SK-N-SH treated with all-trans-retinoic acid at 6 μM for 48 hours (cell line): ENCODE measurements at regions not wholly inside any gene's neighbourhood (a gene's known extent, or its start where the extent isn't known, plus 50 kb on each side); places are given as distances from the start of the nearest gene placed in this dataset.

Experiments used
- ATAC-seq: fragments of 200-7000 bp; cut with Tn5 transposase; 3 replicates; pipeline ENCODE4 v1.9.1; 2020; ENCODE audit warnings: mild to moderate bottlenecking, moderate library complexity
- ARNTL ChIP-seq: fragments of 450-650 bp; formaldehyde crosslinking; IDR thresholded peaks from 2 replicates; pipeline ENCODE4 v1.5.0; 2020; ENCODE audit warnings: low read depth, mild to moderate bottlenecking, moderate library complexity, borderline replicate concordance
- BACH2 ChIP-seq: fragments of 250-450 bp; sonication (Bioruptor Pico); IDR thresholded peaks from 2 replicates; pipeline ENCODE4 v1.9.0; 2021; ENCODE audit warnings: mild to moderate bottlenecking, borderline replicate concordance
- CREB5 ChIP-seq: fragments of 250-450 bp; sonication (Bioruptor Pico); IDR thresholded peaks from 2 replicates; pipeline ENCODE4 v1.5.1; 2020; ENCODE audit warnings: low read depth, mild to moderate bottlenecking, moderate library complexity
- ESRRG ChIP-seq: fragments of 250-450 bp; sonication (Bioruptor Pico); IDR thresholded peaks from 2 replicates; pipeline ENCODE4 v1.6.1; 2021; ENCODE audit warnings: mild to moderate bottlenecking
- GLIS3 ChIP-seq: fragments of 250-450 bp; sonication (Bioruptor Pico); IDR thresholded peaks from 2 replicates; pipeline ENCODE4 v1.5.0; 2020; ENCODE audit warnings: mild to moderate bottlenecking, moderate library complexity
- ISL1 ChIP-seq: fragments of 250-450 bp; sonication (Bioruptor Pico); IDR thresholded peaks from 2 replicates; pipeline ENCODE4 v2.1.2; 2022; ENCODE audit warnings: mild to moderate bottlenecking, moderate library complexity
- OSR1 ChIP-seq: fragments of 250-450 bp; sonication (Bioruptor Pico); IDR thresholded peaks from 2 replicates; pipeline ENCODE4 v1.8.0; 2022; ENCODE audit warnings: moderate library complexity, mild to moderate bottlenecking, inconsistent platforms
- PPARA ChIP-seq: fragments of 250-450 bp; sonication (Bioruptor Pico); IDR thresholded peaks from 2 replicates; pipeline ENCODE4 v1.5.0; 2020; ENCODE audit warnings: mild to moderate bottlenecking, borderline replicate concordance
- RARB ChIP-seq: fragments of 250-450 bp; sonication (Bioruptor Pico); IDR thresholded peaks from 2 replicates; pipeline ENCODE4 v1.8.0; 2021; ENCODE audit warnings: mild to moderate bottlenecking, moderate library complexity
- SNAI2 ChIP-seq: fragments of 250-450 bp; sonication (Bioruptor Pico); IDR thresholded peaks from 2 replicates; pipeline ENCODE4 v1.5.0; 2020; ENCODE audit warnings: mild to moderate bottlenecking, moderate library complexity
- TCF4 ChIP-seq: fragments of 250-450 bp; sonication (Bioruptor Pico); IDR thresholded peaks from 2 replicates; pipeline ENCODE4 v1.8.0; 2021; ENCODE audit warnings: mild to moderate bottlenecking, moderate library complexity, borderline replicate concordance
- TOX ChIP-seq: fragments of 250-450 bp; sonication (Bioruptor Pico); IDR thresholded peaks from 2 replicates; pipeline ENCODE4 v1.8.0; 2021; ENCODE audit warnings: mild to moderate bottlenecking, moderate library complexity, borderline replicate concordance
- ZC3H10 ChIP-seq: fragments of 250-450 bp; sonication (Bioruptor Pico); IDR thresholded peaks from 2 replicates; pipeline ENCODE4 v1.5.1; 2021; ENCODE audit warnings: mild to moderate bottlenecking, moderate library complexity
- ZFP3 ChIP-seq: fragments of 250-450 bp; sonication (Bioruptor Pico); IDR thresholded peaks from 2 replicates; pipeline ENCODE4 v1.5.0; 2020; ENCODE audit warnings: mild to moderate bottlenecking, moderate library complexity
- ZFP30 ChIP-seq: fragments of 450-650 bp; formaldehyde crosslinking; IDR thresholded peaks from 2 replicates; pipeline ENCODE4 v1.5.0; 2022; ENCODE audit warnings: mild to moderate bottlenecking, moderate library complexity
- ZNF565 ChIP-seq: fragments of 450-650 bp; formaldehyde crosslinking; conservative IDR thresholded peaks from 2 replicates; pipeline ENCODE4 v1.5.0; 2020; ENCODE audit warnings: low read depth, mild to moderate bottlenecking, moderate library complexity
- ZNF70 ChIP-seq: fragments of 450-650 bp; formaldehyde crosslinking; IDR thresholded peaks from 2 replicates; pipeline ENCODE4 v1.5.0; 2020; ENCODE audit warnings: mild to moderate bottlenecking, moderate library complexity
- ZNF8 ChIP-seq: fragments of 450-650 bp; formaldehyde crosslinking; IDR thresholded peaks from 2 replicates; pipeline ENCODE4 v1.5.0; 2020; ENCODE audit warnings: mild to moderate bottlenecking, moderate library complexity
- TF ChIP-seq, protein P1 (sequence below): fragments of 250-450 bp; sonication (Bioruptor Pico); IDR thresholded peaks from 2 replicates; pipeline ENCODE4 v1.8.0; 2021; ENCODE audit warnings: low read depth, mild to moderate bottlenecking, moderate library complexity, borderline replicate concordance
- TF ChIP-seq, protein P2 (sequence below): fragments of 250-450 bp; sonication (Bioruptor Pico); IDR thresholded peaks from 2 replicates; pipeline ENCODE4 v1.5.0; 2020; ENCODE audit warnings: mild to moderate bottlenecking, moderate library complexity
- TF ChIP-seq, protein P3 (sequence below): fragments of 250-450 bp; sonication (Bioruptor Pico); IDR thresholded peaks from 2 replicates; pipeline ENCODE4 v1.8.0; 2020; ENCODE audit warnings: mild to moderate bottlenecking, moderate library complexity, borderline replicate concordance
- TF ChIP-seq, protein P4 (sequence below): fragments of 250-450 bp; sonication (Bioruptor Pico); IDR thresholded peaks from 2 replicates; pipeline ENCODE4 v1.5.1; 2021; ENCODE audit warnings: mild to moderate bottlenecking, moderate library complexity

GRCh38 chr10:105351187-105351586 lies 710.1 kb downstream of the SORCS3 start:
- ATAC-seq, result no peak

DNA sequence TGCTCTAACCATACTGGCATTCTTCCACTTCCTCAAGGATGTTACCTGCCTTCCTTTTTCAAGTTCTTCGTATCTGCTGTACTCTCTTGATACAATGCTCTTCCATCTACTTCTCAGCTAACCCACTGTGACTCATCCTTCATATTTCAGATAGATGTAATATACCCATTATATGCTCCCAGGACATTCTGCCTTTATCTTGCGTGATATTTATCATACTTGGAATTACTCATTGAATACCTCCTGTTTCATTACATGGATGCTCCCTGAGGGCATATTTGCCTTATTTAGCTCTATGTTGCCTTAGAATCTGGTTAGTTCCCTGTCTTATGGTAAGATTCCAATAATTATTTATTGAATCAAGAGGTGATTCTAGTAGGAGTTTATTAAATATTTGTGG lies 706.4 kb downstream of the SORCS3 start:
- ATAC-seq, result no peak
- TF ChIP-seq PPARA (CRISPR knock-in tag), result no peak
- no peak for TF ChIP-seq OSR1 (CRISPR knock-in tag)
- TF ChIP-seq ZNF8, result no peak
- TF ChIP-seq, protein P1, sequence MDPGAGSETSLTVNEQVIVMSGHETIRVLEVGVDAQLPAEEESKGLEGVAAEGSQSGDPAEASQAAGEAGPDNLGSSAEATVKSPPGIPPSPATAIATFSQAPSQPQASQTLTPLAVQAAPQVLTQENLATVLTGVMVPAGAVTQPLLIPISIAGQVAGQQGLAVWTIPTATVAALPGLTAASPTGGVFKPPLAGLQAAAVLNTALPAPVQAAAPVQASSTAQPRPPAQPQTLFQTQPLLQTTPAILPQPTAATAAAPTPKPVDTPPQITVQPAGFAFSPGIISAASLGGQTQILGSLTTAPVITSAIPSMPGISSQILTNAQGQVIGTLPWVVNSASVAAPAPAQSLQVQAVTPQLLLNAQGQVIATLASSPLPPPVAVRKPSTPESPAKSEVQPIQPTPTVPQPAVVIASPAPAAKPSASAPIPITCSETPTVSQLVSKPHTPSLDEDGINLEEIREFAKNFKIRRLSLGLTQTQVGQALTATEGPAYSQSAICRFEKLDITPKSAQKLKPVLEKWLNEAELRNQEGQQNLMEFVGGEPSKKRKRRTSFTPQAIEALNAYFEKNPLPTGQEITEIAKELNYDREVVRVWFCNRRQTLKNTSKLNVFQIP (CRISPR knock-in tag), result no peak
- no peak for TF ChIP-seq ZNF70 (CRISPR knock-in tag)
- no peak for TF ChIP-seq ZFP3 (CRISPR knock-in tag)
- TF ChIP-seq, protein P2, sequence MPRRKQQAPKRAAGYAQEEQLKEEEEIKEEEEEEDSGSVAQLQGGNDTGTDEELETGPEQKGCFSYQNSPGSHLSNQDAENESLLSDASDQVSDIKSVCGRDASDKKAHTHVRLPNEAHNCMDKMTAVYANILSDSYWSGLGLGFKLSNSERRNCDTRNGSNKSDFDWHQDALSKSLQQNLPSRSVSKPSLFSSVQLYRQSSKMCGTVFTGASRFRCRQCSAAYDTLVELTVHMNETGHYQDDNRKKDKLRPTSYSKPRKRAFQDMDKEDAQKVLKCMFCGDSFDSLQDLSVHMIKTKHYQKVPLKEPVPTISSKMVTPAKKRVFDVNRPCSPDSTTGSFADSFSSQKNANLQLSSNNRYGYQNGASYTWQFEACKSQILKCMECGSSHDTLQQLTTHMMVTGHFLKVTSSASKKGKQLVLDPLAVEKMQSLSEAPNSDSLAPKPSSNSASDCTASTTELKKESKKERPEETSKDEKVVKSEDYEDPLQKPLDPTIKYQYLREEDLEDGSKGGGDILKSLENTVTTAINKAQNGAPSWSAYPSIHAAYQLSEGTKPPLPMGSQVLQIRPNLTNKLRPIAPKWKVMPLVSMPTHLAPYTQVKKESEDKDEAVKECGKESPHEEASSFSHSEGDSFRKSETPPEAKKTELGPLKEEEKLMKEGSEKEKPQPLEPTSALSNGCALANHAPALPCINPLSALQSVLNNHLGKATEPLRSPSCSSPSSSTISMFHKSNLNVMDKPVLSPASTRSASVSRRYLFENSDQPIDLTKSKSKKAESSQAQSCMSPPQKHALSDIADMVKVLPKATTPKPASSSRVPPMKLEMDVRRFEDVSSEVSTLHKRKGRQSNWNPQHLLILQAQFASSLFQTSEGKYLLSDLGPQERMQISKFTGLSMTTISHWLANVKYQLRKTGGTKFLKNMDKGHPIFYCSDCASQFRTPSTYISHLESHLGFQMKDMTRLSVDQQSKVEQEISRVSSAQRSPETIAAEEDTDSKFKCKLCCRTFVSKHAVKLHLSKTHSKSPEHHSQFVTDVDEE (CRISPR knock-in tag), result no peak
- TF ChIP-seq ISL1 (CRISPR knock-in tag), result no peak
- TF ChIP-seq ZFP30 (CRISPR knock-in tag), result no peak
- TF ChIP-seq ESRRG (CRISPR knock-in tag), result no peak
- TF ChIP-seq, protein P3, sequence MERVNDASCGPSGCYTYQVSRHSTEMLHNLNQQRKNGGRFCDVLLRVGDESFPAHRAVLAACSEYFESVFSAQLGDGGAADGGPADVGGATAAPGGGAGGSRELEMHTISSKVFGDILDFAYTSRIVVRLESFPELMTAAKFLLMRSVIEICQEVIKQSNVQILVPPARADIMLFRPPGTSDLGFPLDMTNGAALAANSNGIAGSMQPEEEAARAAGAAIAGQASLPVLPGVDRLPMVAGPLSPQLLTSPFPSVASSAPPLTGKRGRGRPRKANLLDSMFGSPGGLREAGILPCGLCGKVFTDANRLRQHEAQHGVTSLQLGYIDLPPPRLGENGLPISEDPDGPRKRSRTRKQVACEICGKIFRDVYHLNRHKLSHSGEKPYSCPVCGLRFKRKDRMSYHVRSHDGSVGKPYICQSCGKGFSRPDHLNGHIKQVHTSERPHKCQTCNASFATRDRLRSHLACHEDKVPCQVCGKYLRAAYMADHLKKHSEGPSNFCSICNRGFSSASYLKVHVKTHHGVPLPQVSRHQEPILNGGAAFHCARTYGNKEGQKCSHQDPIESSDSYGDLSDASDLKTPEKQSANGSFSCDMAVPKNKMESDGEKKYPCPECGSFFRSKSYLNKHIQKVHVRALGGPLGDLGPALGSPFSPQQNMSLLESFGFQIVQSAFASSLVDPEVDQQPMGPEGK (CRISPR knock-in tag), result no peak
- TF ChIP-seq SNAI2 (CRISPR knock-in tag), result no peak
- TF ChIP-seq, protein P4, sequence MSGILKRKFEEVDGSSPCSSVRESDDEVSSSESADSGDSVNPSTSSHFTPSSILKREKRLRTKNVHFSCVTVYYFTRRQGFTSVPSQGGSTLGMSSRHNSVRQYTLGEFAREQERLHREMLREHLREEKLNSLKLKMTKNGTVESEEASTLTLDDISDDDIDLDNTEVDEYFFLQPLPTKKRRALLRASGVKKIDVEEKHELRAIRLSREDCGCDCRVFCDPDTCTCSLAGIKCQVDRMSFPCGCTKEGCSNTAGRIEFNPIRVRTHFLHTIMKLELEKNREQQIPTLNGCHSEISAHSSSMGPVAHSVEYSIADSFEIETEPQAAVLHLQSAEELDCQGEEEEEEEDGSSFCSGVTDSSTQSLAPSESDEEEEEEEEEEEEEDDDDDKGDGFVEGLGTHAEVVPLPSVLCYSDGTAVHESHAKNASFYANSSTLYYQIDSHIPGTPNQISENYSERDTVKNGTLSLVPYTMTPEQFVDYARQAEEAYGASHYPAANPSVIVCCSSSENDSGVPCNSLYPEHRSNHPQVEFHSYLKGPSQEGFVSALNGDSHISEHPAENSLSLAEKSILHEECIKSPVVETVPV (CRISPR knock-in tag), result no peak
- TF ChIP-seq ZC3H10 (CRISPR knock-in tag), result no peak
- TF ChIP-seq CREB5 (CRISPR knock-in tag), result no peak
- TF ChIP-seq TOX (CRISPR knock-in tag), result no peak
- no peak for TF ChIP-seq ZNF565
- TF ChIP-seq, all 23 proteins: peak for 0

More at GRCh38 chr10:105351187-105351586, 710.1 kb downstream of the SORCS3 start:
- TF ChIP-seq GLIS3 (no peak), ZNF565 (no peak), ZNF70 (CRISPR knock-in tag) (no peak), ZC3H10 (CRISPR knock-in tag) (no peak), ISL1 (CRISPR knock-in tag) (no peak), CREB5 (CRISPR knock-in tag) (no peak), BACH2 (CRISPR knock-in tag) (no peak), TCF4 (CRISPR knock-in tag) (no peak), RARB (CRISPR knock-in tag) (no peak)

- no peak for ATAC-seq
- TF ChIP-seq ZC3H10 (CRISPR knock-in tag) (no peak), OSR1 (CRISPR knock-in tag) (no peak), ZNF70 (CRISPR knock-in tag) (no peak), TOX (CRISPR knock-in tag) (no peak), GLIS3 (no peak), ZNF8 (no peak), ARNTL (CRISPR knock-in tag) (no peak)
- TF ChIP-seq, protein P3 (CRISPR knock-in tag), result no peak
- TF ChIP-seq, protein P4 (CRISPR knock-in tag), result no peak
Measured at GRCh38 chr10:105342606-105343005, 701.5 kb downstream of the SORCS3 start.
